SKM-1 treated with dmso at 0.1 percent for 144 hours (cell line): ENCODE measurements at regions not wholly inside any gene's neighbourhood (a gene's known extent, or its start where the extent isn't known, plus 50 kb on each side); places are given as distances from the start of the nearest gene placed in this dataset.

ENCODE experiments used
- DNase-seq: peaks from one replicate; lab custom pipeline; 2025; ENCODE audit not compliant: unreplicated experiment; lab: John Stamatoyannopoulos, UW

- DNase-seq: no peak
These were observed 1052.8 kb downstream of the NAALADL2 start for GRCh38 chr3:175911937-175912336.

- DNase-seq: no peak
These were observed 1043.1 kb downstream of the NAALADL2 start for GRCh38 chr3:175902226-175902625.

DNA sequence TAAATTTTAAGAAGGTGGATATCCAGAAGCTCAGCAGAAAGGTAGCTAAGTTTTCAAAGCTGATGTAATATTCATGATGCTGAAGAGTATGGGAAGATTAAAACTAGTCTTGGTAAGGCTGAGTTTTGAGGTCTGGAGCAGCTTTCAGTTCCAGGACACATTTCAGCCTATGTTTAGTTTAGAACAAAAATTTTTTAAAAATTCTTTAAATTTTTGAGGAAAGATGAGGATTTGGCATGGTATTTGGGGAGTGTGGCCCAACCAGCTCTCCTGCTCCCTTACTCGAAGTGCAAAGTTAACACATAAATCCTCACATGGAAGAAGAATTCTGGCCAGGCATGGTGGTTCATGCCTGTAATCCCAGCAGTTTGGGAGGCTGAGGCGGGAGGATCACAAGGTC lies 1039.1 kb downstream of the NAALADL2 start:
- no peak for DNase-seq

DNA sequence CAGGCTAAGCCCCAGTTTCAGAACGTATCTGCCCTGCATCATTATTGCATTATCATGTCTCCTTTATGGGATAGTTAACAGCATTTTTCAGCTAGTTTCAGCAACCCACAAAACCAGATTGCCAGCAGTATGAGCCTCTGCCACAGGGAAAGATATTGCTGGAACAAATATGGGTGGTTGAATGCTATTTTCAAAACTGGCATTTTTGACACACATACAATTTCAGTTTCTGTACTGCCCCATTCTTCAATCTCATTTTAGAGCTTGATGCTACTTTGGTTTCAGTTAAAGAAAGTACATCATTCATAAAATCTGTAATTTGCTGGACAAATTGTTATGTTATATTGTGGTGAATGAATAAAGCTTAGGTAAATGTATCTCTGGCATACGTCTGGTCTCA lies 1037.5 kb downstream of the NAALADL2 start:
- no peak for DNase-seq

GRCh38 chr3:175895731-175896130 lies 1036.6 kb downstream of the NAALADL2 start:
- DNase-seq: no peak

- DNase-seq: no peak
These were observed 1034.4 kb downstream of the NAALADL2 start for GRCh38 chr3:175893566-175893965.

- no peak for DNase-seq
These were observed 1030.9 kb downstream of the NAALADL2 start for GRCh38 chr3:175890066-175890465.

GRCh38 chr3:175885231-175885766 lies 1026.2 kb downstream of the NAALADL2 start:
- DNase-seq: no peak

GRCh38 chr3:175879417-175879816 lies 1020.3 kb downstream of the NAALADL2 start:
- no peak for DNase-seq

DNA sequence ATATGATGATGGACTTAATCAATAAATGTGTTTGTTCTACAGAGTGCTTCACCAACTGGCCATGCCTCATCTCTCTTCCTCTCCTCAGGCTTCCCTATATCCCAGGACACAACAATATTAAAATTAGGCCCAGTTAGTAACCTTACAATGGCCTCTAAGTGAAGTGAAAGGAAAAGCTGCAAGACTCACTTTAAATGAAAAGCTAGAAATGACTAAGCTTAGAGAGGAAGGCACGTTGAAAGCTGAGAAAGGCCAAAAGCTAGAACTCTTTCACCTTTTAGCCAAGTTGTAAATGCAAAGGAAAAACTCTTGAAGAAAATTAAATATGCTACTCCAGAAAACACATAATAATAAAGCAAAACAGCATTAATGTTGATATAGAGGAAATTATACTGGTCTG lies 1010.3 kb downstream of the NAALADL2 start:
- no peak for DNase-seq

- no peak for DNase-seq
These were observed 1009.5 kb downstream of the NAALADL2 start for GRCh38 chr3:175868626-175869025.

DNA sequence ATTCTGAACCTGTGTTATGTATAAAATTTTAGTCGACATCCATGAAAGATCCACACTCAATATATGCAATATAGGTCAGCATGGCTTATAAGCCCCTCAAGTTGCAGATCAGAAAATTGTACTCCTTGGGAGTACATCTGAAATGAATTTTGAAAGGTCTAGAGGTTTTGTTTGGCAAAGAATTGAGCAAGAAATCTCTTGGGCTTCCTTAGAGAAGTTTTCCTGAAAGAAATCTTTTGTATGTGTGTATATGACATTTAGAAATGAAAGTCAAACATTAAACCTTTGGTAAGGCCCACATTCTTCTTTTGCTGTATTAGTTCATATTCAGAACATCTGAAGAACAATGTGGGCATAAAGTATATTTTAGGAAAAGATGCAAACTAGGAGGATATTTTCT lies 1006.6 kb downstream of the NAALADL2 start:
- no peak for DNase-seq

GRCh38 chr3:175861916-175862315 lies 1002.8 kb downstream of the NAALADL2 start:
- no peak for DNase-seq
